GM19395 (cell line): ENCODE measurements at regions not wholly inside any gene's neighbourhood (a gene's known extent, or its start where the extent isn't known, plus 50 kb on each side); places are given as distances from the start of the nearest gene placed in this dataset.

Source experiments
- ATAC-seq: cut with Tn5 transposase; IDR thresholded peaks from one replicate; pipeline ENCODE4 v1.9.1; 2021; ENCODE audit warnings: mild to moderate bottlenecking, moderate library complexity; ENCODE audit not compliant: unreplicated experiment

DNA sequence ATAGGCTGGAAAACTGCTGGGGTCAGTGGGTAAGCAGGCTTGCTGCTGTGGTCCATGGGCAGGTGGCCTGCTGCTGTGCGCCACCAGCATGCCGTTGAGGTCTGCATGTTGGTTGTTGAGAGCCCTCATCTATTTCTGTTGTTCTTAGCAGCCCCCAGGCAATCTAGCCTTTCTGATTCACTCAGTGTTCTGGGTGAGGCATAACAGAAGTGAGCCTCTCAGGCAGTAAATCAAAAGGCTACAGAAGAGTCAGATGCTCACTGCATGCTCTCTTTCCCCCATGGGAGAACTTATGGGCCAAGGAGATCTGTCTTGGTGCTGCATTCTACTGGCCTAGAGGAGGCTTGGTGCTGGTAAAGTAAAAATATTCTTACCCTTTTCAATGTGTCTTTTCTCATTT lies 67.8 kb upstream of the ATP10A start:
- no peak for ATAC-seq
